ENCODE measurements at regions not wholly inside any gene's neighbourhood (a gene's known extent, or its start where the extent isn't known, plus 50 kb on each side); places are given as distances from the start of the nearest gene placed in this dataset.

GRCh38 chr9:102778746-102779145 lies 216.4 kb upstream of the CYLC2 start:
- TF ChIP-seq CTCF (conservative IDR thresholded peaks at IDR 0.05; ENCODE audit: low read length) (no peak), EZH2phosphoT487 (IDR thresholded peaks at IDR 0.05; ENCODE audit: borderline replicate concordance) (no peak)
